GM21515 (cell line): ENCODE measurements at regions not wholly inside any gene's neighbourhood (a gene's known extent, or its start where the extent isn't known, plus 50 kb on each side); places are given as distances from the start of the nearest gene placed in this dataset.
"Not testable (repeated sequence)": the region's sequence is repeated elsewhere in the genome, so short reads cannot be mapped to it uniquely, and the experiment has no call there.

ENCODE experiments used
- ATAC-seq: cut with Tn5 transposase; IDR thresholded peaks from one replicate; pipeline ENCODE4 v1.9.1; 2021; ENCODE audit not compliant: unreplicated experiment

- no peak for ATAC-seq
These were observed 126.7 kb upstream of the SLC38A2 start for GRCh38 chr12:46499226-46499625.

GRCh38 chr12:46497739-46498138 lies 125.2 kb upstream of the SLC38A2 start:
- ATAC-seq = no peak

- ATAC-seq = no peak
These were observed 121.9 kb upstream of the SLC38A2 start for GRCh38 chr12:46494424-46494823.

GRCh38 chr12:46493834-46494181 lies 121.2 kb upstream of the SLC38A2 start:
- ATAC-seq = no peak

GRCh38 chr12:46493150-46493833 lies 120.7 kb upstream of the SLC38A2 start:
- no peak for ATAC-seq

GRCh38 chr12:46492471-46493085 lies 120.0 kb upstream of the SLC38A2 start:
- ATAC-seq = no peak

GRCh38 chr12:46491548-46491947 lies 119.0 kb upstream of the SLC38A2 start:
- no peak for ATAC-seq

- no peak for ATAC-seq
These were observed 118.1 kb upstream of the SLC38A2 start for GRCh38 chr12:46490635-46491034.

- no peak for ATAC-seq
These were observed 117.4 kb upstream of the SLC38A2 start for GRCh38 chr12:46489951-46490388.

GRCh38 chr12:46487567-46488131 lies 115.1 kb upstream of the SLC38A2 start:
- ATAC-seq = no peak

- ATAC-seq = no peak
These were observed 114.0 kb upstream of the SLC38A2 start for GRCh38 chr12:46486588-46486987.

- no peak for ATAC-seq
These were observed 113.3 kb upstream of the SLC38A2 start for GRCh38 chr12:46485853-46486252.

GRCh38 chr12:46484396-46485061 lies 112.0 kb upstream of the SLC38A2 start:
- ATAC-seq = no peak

GRCh38 chr12:46483572-46484395 lies 111.2 kb upstream of the SLC38A2 start:
- no peak for ATAC-seq

- no peak for ATAC-seq
These were observed 108.2 kb upstream of the SLC38A2 start for GRCh38 chr12:46480724-46481123.

GRCh38 chr12:46480316-46480715 lies 107.7 kb upstream of the SLC38A2 start:
- ATAC-seq = no peak

GRCh38 chr12:46478123-46478522 lies 105.5 kb upstream of the SLC38A2 start:
- ATAC-seq = no peak

- no peak for ATAC-seq
These were observed 105.0 kb upstream of the SLC38A2 start for GRCh38 chr12:46477541-46477940.

- no peak for ATAC-seq
These were observed 103.5 kb upstream of the SLC38A2 start for GRCh38 chr12:46475972-46476645.

- not testable (repeated sequence) for ATAC-seq
These were observed 101.8 kb upstream of the SLC38A2 start for GRCh38 chr12:46474385-46474784.
